IMR-90 (cell line): ENCODE measurements at regions not wholly inside any gene's neighbourhood (a gene's known extent, or its start where the extent isn't known, plus 50 kb on each side); places are given as distances from the start of the nearest gene placed in this dataset.

Experiments
- ATAC-seq: fragments of 200-7000 bp; cut with Tn5 transposase; 2 replicates; pipeline ENCODE4 v1.9.1; 2020; ENCODE audit warnings: low read depth, mild to moderate bottlenecking, moderate library complexity
- BruUV-seq: library from RNA; stranded (reverse); fragments of 400-500 nt; replicated peaks from 2 replicates; lab custom pipeline; 2021; lab: Mats Ljungman, UMichigan
- CTCF ChIA-PET: fragments of 300-600 bp; formaldehyde crosslinking; extraction: SDS; loops from one replicate; lab custom pipeline; 2021; ENCODE audit warnings: antibody characterized with exemption; lab: Yijun Ruan, JAX
- POLR2A ChIA-PET: fragments of 300-600 bp; sonication (Branson Sonifier 250); formaldehyde crosslinking; loops from one replicate; lab custom pipeline; 2022; ENCODE audit warnings: antibody characterized with exemption; ENCODE audit not compliant: unreplicated experiment; lab: Charles Lee
- DNase-seq: peaks from one replicate; pipeline ENCODE4 v3.0.0; 2013
- H2AFZ ChIP-seq: replicated peaks from 2 replicates; pipeline ENCODE3; 2013; ENCODE audit warnings: low read length, mild to moderate bottlenecking; ENCODE audit not compliant: poor library complexity
- H2AK5ac ChIP-seq: 2 replicates; pipeline ENCODE4 v1.6.1; 2013; ENCODE audit warnings: low read depth, low read length, inconsistent platforms
- H2AK9ac ChIP-seq: replicated peaks from 2 replicates; pipeline ENCODE3; 2013; ENCODE audit warnings: mild to moderate bottlenecking, low read depth, low read length, moderate library complexity; ENCODE audit not compliant: poor library complexity
- H2BK120ac ChIP-seq: 2 replicates; pipeline ENCODE4 v1.6.1; 2013; ENCODE audit warnings: low read depth, low read length, inconsistent platforms
- H2BK15ac ChIP-seq: 3 replicates; pipeline ENCODE4 v1.6.1; 2013; ENCODE audit warnings: low read depth, low read length, inconsistent platforms
- H2BK20ac ChIP-seq: 2 replicates; pipeline ENCODE4 v1.6.1; 2013; ENCODE audit warnings: low read depth, mild to moderate bottlenecking, inconsistent platforms, low read length, moderate library complexity
- H2BK5ac ChIP-seq: 2 replicates; pipeline ENCODE4 v1.6.1; 2013; ENCODE audit warnings: mild to moderate bottlenecking, low read depth, low read length, inconsistent platforms; ENCODE audit not compliant: poor library complexity, severe bottlenecking
- H3K14ac ChIP-seq: replicated peaks from 2 replicates; pipeline ENCODE4 v1.6.1; 2013; ENCODE audit warnings: low read depth, low read length, inconsistent platforms
- H3K18ac ChIP-seq: 2 replicates; pipeline ENCODE4 v1.6.1; 2013; ENCODE audit warnings: low read depth, low read length, control low read depth
- H3K23ac ChIP-seq: 2 replicates; pipeline ENCODE4 v1.6.1; 2013; ENCODE audit warnings: low read depth, low read length, inconsistent platforms
- H3K27ac ChIP-seq: 2 replicates; pipeline ENCODE4 v1.5.1; 2013; ENCODE audit warnings: mild to moderate bottlenecking, control low read depth, low read length; ENCODE audit not compliant: insufficient read depth
- H3K27me3 ChIP-seq: 2 replicates; pipeline ENCODE4 v1.6.1; 2013; ENCODE audit warnings: low read length; ENCODE audit not compliant: control insufficient read depth, insufficient read depth
- H3K36me3 ChIP-seq: 2 replicates; pipeline ENCODE4 v1.6.1; 2013; ENCODE audit warnings: low read length, mixed read lengths; ENCODE audit not compliant: control insufficient read depth, insufficient read depth
- H3K4ac ChIP-seq: 2 replicates; pipeline ENCODE4 v1.6.1; 2013; ENCODE audit warnings: low read depth, low read length, inconsistent platforms
- H3K4me1 ChIP-seq: 2 replicates; pipeline ENCODE4 v1.6.1; 2013; ENCODE audit warnings: low read length, mixed read lengths; ENCODE audit not compliant: control insufficient read depth, insufficient read depth
- H3K4me2 ChIP-seq: 2 replicates; pipeline ENCODE4 v1.6.1; 2013; ENCODE audit warnings: low read depth, mild to moderate bottlenecking, control low read depth, low read length, moderate library complexity
- H3K4me3 ChIP-seq: 2 replicates; pipeline ENCODE4 v1.5.1; 2013; ENCODE audit warnings: low read depth, mild to moderate bottlenecking, control low read depth, low read length, moderate library complexity; ENCODE audit not compliant: insufficient read depth
- H3K56ac ChIP-seq: 2 replicates; pipeline ENCODE4 v1.6.1; 2013; ENCODE audit warnings: low read length, inconsistent platforms; ENCODE audit not compliant: insufficient read depth; ENCODE audit errors: extremely low read depth
- H3K79me1 ChIP-seq, 2 experiments: 2 replicates each; pipeline ENCODE4 v1.6.1; 2013; ENCODE audit warnings: low read length in 2 of 2, inconsistent platforms in 1 of 2, low read depth in 1 of 2
- H3K9ac ChIP-seq: 2 replicates; pipeline ENCODE4 v1.6.1; 2013; ENCODE audit warnings: low read depth, low read length, control low read depth
- H3K9me1 ChIP-seq: 2 replicates; pipeline ENCODE4 v1.6.1; 2013; ENCODE audit warnings: low read length, inconsistent platforms; ENCODE audit not compliant: insufficient read depth
- H3K9me3 ChIP-seq: 2 replicates; pipeline ENCODE4 v1.6.1; 2013; ENCODE audit warnings: low read length; ENCODE audit not compliant: control insufficient read depth, insufficient read depth
- H4K20me1 ChIP-seq: 2 replicates; pipeline ENCODE4 v1.6.1; 2013; ENCODE audit warnings: low read length, inconsistent platforms; ENCODE audit not compliant: insufficient read depth
- H4K5ac ChIP-seq: 2 replicates; pipeline ENCODE4 v1.6.1; 2013; ENCODE audit warnings: mild to moderate bottlenecking, low read depth, low read length, control low read depth
- H4K8ac ChIP-seq, 2 experiments: 2 replicates each; pipeline ENCODE4 v1.6.1; 2013; ENCODE audit warnings: low read depth in 2 of 2, low read length in 2 of 2, control low read depth in 1 of 2, inconsistent platforms in 1 of 2
- H4K91ac ChIP-seq: 2 replicates; pipeline ENCODE4 v1.6.1; 2013; ENCODE audit warnings: low read depth, low read length, inconsistent platforms; ENCODE audit not compliant: insufficient read depth
- FOS ChIP-seq: fragments of 150-350 bp; IDR thresholded peaks from 2 replicates; pipeline ENCODE4 v1.6.1; 2016; ENCODE audit warnings: low read depth, low read length
- MAFK ChIP-seq: IDR thresholded peaks from 2 replicates; pipeline ENCODE4 v1.6.1; 2012; ENCODE audit warnings: low read depth, low read length, improper control_type of control experiment
- MAZ ChIP-seq: IDR thresholded peaks from 2 replicates; pipeline ENCODE4 v1.6.1; 2012; ENCODE audit warnings: low read depth, mild to moderate bottlenecking, low read length, improper control_type of control experiment, moderate library complexity, borderline replicate concordance
- MXI1 ChIP-seq: IDR thresholded peaks from 2 replicates; pipeline ENCODE4 v1.6.1; 2012; ENCODE audit warnings: low read depth, mild to moderate bottlenecking, low read length, moderate library complexity, borderline replicate concordance
- NFE2L2 ChIP-seq: fragments of 150-350 bp; IDR thresholded peaks from 2 replicates; pipeline ENCODE4 v1.6.1; 2016; ENCODE audit warnings: low read depth, mild to moderate bottlenecking, low read length
- POLR2A ChIP-seq: IDR thresholded peaks from 2 replicates; pipeline ENCODE4 v1.6.1; 2012; ENCODE audit warnings: mild to moderate bottlenecking, low read depth, low read length
- RAD21 ChIP-seq: IDR thresholded peaks from 2 replicates; pipeline ENCODE4 v1.6.1; 2012; ENCODE audit warnings: low read length, improper control_type of control experiment
- RCOR1 ChIP-seq: IDR thresholded peaks from 2 replicates; pipeline ENCODE4 v1.6.1; 2012; ENCODE audit warnings: mild to moderate bottlenecking, low read length, improper control_type of control experiment; ENCODE audit not compliant: insufficient replicate concordance
- SMC3 ChIP-seq: fragments of 150-350 bp; IDR thresholded peaks from 2 replicates; pipeline ENCODE4 v1.6.1; 2016; ENCODE audit warnings: low read depth, mild to moderate bottlenecking, antibody characterized with exemption, low read length, moderate library complexity
- WGBS, 2 experiments: methylation state at CpG; one replicate each; pipeline versions ENCODE4 v1.1.5 to v1.1.7; 2013; ENCODE audit warnings: missing lambda C conversion rate in 2 of 2; ENCODE audit not compliant: insufficient read length in 1 of 2; ENCODE audit errors: extremely low coverage in 2 of 2; 5-methylcytosine and 5-hydroxymethylcytosine counted together
- dilution Hi-C: fragments of 300-500 bp; cut with HindIII; formaldehyde crosslinking; loops from one replicate; pipeline ENCODE4 v1.14.3; 2018; ENCODE audit warnings: low sequenced_read_pairs; ENCODE audit not compliant: unreplicated experiment
- in situ Hi-C: fragments of 300-500 bp; cut with MboI; formaldehyde crosslinking; loops from 3 replicates; pipeline ENCODE4 v1.14.3; 2019; ENCODE audit warnings: low sequenced_read_pairs, inconsistent platforms, mixed read lengths
- intact Hi-C: fragments of 100-400 bp; cut with micrococcal nuclease; formaldehyde crosslinking; loops from 2 replicates; pipeline ENCODE4 v1.10.0; 2022
- TF ChIP-seq, protein P1 (sequence below): conservative IDR thresholded peaks from 2 replicates; pipeline ENCODE4 v1.5.1; 2012; ENCODE audit warnings: mild to moderate bottlenecking, low read depth, low read length, improper control_type of control experiment

DNA sequence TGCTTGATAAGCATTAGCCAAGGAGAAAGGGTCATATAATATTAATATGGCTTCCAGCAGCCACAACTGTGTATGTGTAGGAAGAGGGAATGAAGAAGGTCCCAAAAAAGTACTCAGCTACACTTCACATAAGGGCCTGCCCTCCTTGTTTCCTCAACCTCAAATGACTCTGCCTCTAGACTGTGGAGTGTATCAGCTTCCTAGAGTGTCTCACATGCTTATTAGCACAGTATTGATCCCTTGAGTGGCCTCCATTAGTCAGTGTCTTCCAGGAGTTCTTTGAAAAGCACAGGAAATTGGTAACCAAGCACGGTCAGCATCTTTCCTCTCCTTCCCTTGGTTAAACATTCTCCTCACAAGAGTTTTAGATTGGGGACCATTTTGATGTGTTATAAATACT is 190.4 kb upstream of the ATP10B start:
- no peaks in the 10 kb centered on the region for H4K20me1 ChIP-seq
- no peak overlapping the region for H3K18ac ChIP-seq
- no peak overlapping the region for H3K9ac ChIP-seq
- POLR2A ChIA-PET: no interaction called here
- no peak overlapping the region for H4K5ac ChIP-seq
- no peak overlapping the region for H3K56ac ChIP-seq
- no TSS peak for BruUV-seq
- no peaks in the 10 kb centered on the region for H3K9me1 ChIP-seq
- no peaks in the 10 kb centered on the region for H3K4me1 ChIP-seq
- no peak overlapping the region for H3K4me3 ChIP-seq
- no peak overlapping the region for H2AK9ac ChIP-seq
- H3K27ac ChIP-seq: no peak overlapping the region
- no peak for TF ChIP-seq RAD21
- no peak for TF ChIP-seq NFE2L2
- no peak for TF ChIP-seq SMC3
- no peak for TF ChIP-seq RCOR1
- TF ChIP-seq FOS: no peak
- no peak for TF ChIP-seq MAFK
- no peak for TF ChIP-seq MAZ
- no peak for TF ChIP-seq MXI1
- TF ChIP-seq, protein P1, sequence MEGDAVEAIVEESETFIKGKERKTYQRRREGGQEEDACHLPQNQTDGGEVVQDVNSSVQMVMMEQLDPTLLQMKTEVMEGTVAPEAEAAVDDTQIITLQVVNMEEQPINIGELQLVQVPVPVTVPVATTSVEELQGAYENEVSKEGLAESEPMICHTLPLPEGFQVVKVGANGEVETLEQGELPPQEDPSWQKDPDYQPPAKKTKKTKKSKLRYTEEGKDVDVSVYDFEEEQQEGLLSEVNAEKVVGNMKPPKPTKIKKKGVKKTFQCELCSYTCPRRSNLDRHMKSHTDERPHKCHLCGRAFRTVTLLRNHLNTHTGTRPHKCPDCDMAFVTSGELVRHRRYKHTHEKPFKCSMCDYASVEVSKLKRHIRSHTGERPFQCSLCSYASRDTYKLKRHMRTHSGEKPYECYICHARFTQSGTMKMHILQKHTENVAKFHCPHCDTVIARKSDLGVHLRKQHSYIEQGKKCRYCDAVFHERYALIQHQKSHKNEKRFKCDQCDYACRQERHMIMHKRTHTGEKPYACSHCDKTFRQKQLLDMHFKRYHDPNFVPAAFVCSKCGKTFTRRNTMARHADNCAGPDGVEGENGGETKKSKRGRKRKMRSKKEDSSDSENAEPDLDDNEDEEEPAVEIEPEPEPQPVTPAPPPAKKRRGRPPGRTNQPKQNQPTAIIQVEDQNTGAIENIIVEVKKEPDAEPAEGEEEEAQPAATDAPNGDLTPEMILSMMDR: no peak
- TF ChIP-seq POLR2A: no peak
- ATAC-seq: no peak
- dilution Hi-C loops (no loop called here), in situ Hi-C loops (no loop called here), intact Hi-C loops (no loop called here)
- H3K14ac ChIP-seq: no peak overlapping the region
- no peak overlapping the region for H3K4me2 ChIP-seq
- CTCF ChIA-PET: no interaction called here
- H2BK15ac ChIP-seq: no peak overlapping the region
- H4K91ac ChIP-seq: no peak overlapping the region
- no peak overlapping the region for H4K8ac ChIP-seq
- no CpG with 5 or more reads among the region's 1 CpG for WGBS, 2 experiments
- H3K9me3 ChIP-seq: peaks cover 6% of the 10 kb centered on the region
- H3K79me1 ChIP-seq: no peaks in the 10 kb centered on the region
- no peak overlapping the region for H3K4ac ChIP-seq
- H2BK20ac ChIP-seq: no peak overlapping the region
- H2AK5ac ChIP-seq: no peak overlapping the region
- H3K36me3 ChIP-seq: no peaks in the 10 kb centered on the region
- H3K23ac ChIP-seq: no peak overlapping the region
- no peak for DNase-seq
- no peak overlapping the region for H2BK120ac ChIP-seq
- H2BK5ac ChIP-seq: no peak overlapping the region
- H3K27me3 ChIP-seq: no peaks in the 10 kb centered on the region
- no peak overlapping the region for H2AFZ ChIP-seq
